SK-N-SH (cell line): ENCODE measurements at regions not wholly inside any gene's neighbourhood (a gene's known extent, or its start where the extent isn't known, plus 50 kb on each side); places are given as distances from the start of the nearest gene placed in this dataset.

ENCODE experiments used
- EZH2phosphoT487 ChIP-seq: fragments of 200-600 bp; sonication (generic); IDR thresholded peaks from 2 replicates; pipeline ENCODE4 v1.6.1; 2017; ENCODE audit warnings: low read depth, mixed run types, mild to moderate bottlenecking, antibody characterized with exemption, moderate library complexity, borderline replicate concordance
- FOXM1 ChIP-seq: IDR thresholded peaks from 2 replicates; pipeline ENCODE4 v1.4.0; 2012; ENCODE audit warnings: low read depth, mild to moderate bottlenecking
- POLR2AphosphoS5 ChIP-seq: IDR thresholded peaks from 2 replicates; pipeline ENCODE4 v1.6.1; 2012; ENCODE audit warnings: low read depth, low read length
- RAD21 ChIP-seq: IDR thresholded peaks from 2 replicates; pipeline ENCODE4 v1.6.1; 2012; ENCODE audit warnings: mild to moderate bottlenecking, low read length
- TAF1 ChIP-seq: IDR thresholded peaks from 2 replicates; pipeline ENCODE4 v1.6.1; 2012; ENCODE audit warnings: low read depth, mild to moderate bottlenecking, low read length, moderate library complexity, borderline replicate concordance
- TF ChIP-seq, protein P1 (sequence below): fragments of 200-600 bp; sonication (generic); IDR thresholded peaks from 2 replicates; pipeline ENCODE4 v1.6.1; 2017; ENCODE audit warnings: antibody characterized with exemption, mild to moderate bottlenecking, moderate library complexity
- TF ChIP-seq, protein P2 (sequence below): IDR thresholded peaks from 2 replicates; pipeline ENCODE4 v1.4.0; 2012; ENCODE audit warnings: low read depth, borderline replicate concordance
- TF ChIP-seq, protein P3 (sequence below): fragments of 150-350 bp; IDR thresholded peaks from 2 replicates; pipeline ENCODE4 v1.6.1; 2017; ENCODE audit warnings: antibody characterized with exemption, low read length, low read depth, borderline replicate concordance
- TF ChIP-seq, protein P4 (sequence below): IDR thresholded peaks from 2 replicates; pipeline ENCODE4; 2012

DNA sequence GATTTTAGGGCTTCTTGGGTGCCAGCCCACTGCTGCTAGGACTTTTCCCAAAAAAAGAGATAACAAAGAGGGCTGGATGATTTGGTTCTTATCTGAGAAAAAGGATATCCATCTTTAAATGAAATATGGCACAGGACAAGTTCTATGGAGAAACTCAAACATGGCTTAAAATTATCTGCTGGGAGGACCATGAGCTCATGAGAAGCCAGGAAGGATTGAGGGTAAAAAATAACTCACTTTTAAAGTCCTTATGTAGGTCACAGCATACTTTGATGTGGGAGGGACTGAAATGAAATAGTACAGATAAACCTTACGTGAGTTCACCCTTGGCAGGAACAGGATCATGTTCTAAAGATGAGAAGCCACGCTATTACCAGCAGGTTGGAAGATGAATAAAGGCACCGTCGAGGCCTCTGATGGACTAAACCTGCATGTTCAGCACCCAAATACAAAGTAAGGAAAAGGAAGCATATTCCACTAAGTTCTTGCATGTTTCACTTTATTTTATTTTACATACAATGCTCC is 369.2 kb upstream of the KLF6 start:
- TF ChIP-seq, protein P1, sequence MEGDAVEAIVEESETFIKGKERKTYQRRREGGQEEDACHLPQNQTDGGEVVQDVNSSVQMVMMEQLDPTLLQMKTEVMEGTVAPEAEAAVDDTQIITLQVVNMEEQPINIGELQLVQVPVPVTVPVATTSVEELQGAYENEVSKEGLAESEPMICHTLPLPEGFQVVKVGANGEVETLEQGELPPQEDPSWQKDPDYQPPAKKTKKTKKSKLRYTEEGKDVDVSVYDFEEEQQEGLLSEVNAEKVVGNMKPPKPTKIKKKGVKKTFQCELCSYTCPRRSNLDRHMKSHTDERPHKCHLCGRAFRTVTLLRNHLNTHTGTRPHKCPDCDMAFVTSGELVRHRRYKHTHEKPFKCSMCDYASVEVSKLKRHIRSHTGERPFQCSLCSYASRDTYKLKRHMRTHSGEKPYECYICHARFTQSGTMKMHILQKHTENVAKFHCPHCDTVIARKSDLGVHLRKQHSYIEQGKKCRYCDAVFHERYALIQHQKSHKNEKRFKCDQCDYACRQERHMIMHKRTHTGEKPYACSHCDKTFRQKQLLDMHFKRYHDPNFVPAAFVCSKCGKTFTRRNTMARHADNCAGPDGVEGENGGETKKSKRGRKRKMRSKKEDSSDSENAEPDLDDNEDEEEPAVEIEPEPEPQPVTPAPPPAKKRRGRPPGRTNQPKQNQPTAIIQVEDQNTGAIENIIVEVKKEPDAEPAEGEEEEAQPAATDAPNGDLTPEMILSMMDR, result no peak
- TF ChIP-seq, protein P2, sequence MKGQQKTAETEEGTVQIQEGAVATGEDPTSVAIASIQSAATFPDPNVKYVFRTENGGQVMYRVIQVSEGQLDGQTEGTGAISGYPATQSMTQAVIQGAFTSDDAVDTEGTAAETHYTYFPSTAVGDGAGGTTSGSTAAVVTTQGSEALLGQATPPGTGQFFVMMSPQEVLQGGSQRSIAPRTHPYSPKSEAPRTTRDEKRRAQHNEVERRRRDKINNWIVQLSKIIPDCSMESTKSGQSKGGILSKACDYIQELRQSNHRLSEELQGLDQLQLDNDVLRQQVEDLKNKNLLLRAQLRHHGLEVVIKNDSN, result no peak
- TF ChIP-seq EZH2phosphoT487 (no peak), POLR2AphosphoS5 (no peak), RAD21 (no peak), TAF1 (no peak), FOXM1 (no peak)
- TF ChIP-seq, protein P3, sequence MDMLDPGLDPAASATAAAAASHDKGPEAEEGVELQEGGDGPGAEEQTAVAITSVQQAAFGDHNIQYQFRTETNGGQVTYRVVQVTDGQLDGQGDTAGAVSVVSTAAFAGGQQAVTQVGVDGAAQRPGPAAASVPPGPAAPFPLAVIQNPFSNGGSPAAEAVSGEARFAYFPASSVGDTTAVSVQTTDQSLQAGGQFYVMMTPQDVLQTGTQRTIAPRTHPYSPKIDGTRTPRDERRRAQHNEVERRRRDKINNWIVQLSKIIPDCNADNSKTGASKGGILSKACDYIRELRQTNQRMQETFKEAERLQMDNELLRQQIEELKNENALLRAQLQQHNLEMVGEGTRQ, result no peak
- TF ChIP-seq, protein P4, sequence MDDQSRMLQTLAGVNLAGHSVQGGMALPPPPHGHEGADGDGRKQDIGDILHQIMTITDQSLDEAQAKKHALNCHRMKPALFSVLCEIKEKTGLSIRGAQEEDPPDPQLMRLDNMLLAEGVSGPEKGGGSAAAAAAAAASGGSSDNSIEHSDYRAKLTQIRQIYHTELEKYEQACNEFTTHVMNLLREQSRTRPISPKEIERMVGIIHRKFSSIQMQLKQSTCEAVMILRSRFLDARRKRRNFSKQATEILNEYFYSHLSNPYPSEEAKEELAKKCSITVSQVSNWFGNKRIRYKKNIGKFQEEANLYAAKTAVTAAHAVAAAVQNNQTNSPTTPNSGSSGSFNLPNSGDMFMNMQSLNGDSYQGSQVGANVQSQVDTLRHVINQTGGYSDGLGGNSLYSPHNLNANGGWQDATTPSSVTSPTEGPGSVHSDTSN, result no peak
